Right atrium auricular region (tissue), 2 donors: ENCODE measurements at regions not wholly inside any gene's neighbourhood (a gene's known extent, or its start where the extent isn't known, plus 50 kb on each side); places are given as distances from the start of the nearest gene placed in this dataset.
"Not testable (repeated sequence)": the region's sequence is repeated elsewhere in the genome, so short reads cannot be mapped to it uniquely, and the experiment has no call there.

Experiments
- DNase-seq: peaks from one replicate; pipeline ENCODE4 v3.0.0-alpha.2; 2019; ENCODE audit warnings: low spot score
- H3K27ac ChIP-seq, 2 donors: fragments of 200-600 bp; sonication (generic); 1 replicate in 1 of 2; 2 replicates in 1 of 2; pipeline ENCODE4 v1.5.1; 2016 to 2019
- H3K27me3 ChIP-seq, 2 donors: fragments of 200-600 bp; sonication (generic); one replicate each; pipeline versions ENCODE4 v1.5.1 to v1.6.0; 2017 to 2019
- H3K36me3 ChIP-seq: fragments of 200-600 bp; sonication (generic); one replicate; pipeline ENCODE4 v1.5.1; 2016
- H3K4me1 ChIP-seq, 2 donors: fragments of 200-600 bp; sonication (generic); one replicate each; pipeline versions ENCODE4 v1.5.1 to v1.6.0; 2017 to 2019
- H3K4me3 ChIP-seq, 2 donors: fragments of 200-600 bp; sonication (generic); 1 replicate in 1 of 2; 2 replicates in 1 of 2; pipeline ENCODE4 v1.5.1; 2017 to 2019; ENCODE audit warnings: mild to moderate bottlenecking in 1 of 2, moderate library complexity in 1 of 2
- H3K9me3 ChIP-seq, 2 donors: fragments of 200-600 bp; sonication (generic); one replicate each; pipeline ENCODE4 v1.5.1; 2019
- CTCF ChIP-seq, 2 donors: fragments of 200-600 bp; sonication (generic); IDR thresholded peaks; one replicate each; pipeline ENCODE4 v1.5.1; 2019; ENCODE audit warnings: antibody characterized with exemption in 2 of 2

- H3K9me3 ChIP-seq, result no peaks in the 10 kb centered on the region
- H3K4me1 ChIP-seq, result no peaks in the 10 kb centered on the region
- no peaks in the 10 kb centered on the region for H3K36me3 ChIP-seq
- no peaks in the 10 kb centered on the region for H3K27me3 ChIP-seq
- H3K4me3 ChIP-seq, result no peak overlapping the region
- DNase-seq, result no peak
- H3K27ac ChIP-seq, result no peak overlapping the region
- TF ChIP-seq CTCF (IDR thresholded peaks at IDR 0.05), result no peak
Observed at GRCh38 chr9:19630760-19631159, 158.1 kb downstream of the SLC24A2 start.

GRCh38 chr9:19629488-19629887 lies 159.3 kb downstream of the SLC24A2 start:
- no peaks in the 10 kb centered on the region for H3K4me1 ChIP-seq
- no peak for DNase-seq
- H3K36me3 ChIP-seq, result no peaks in the 10 kb centered on the region
- H3K4me3 ChIP-seq, result no peak overlapping the region
- no peak overlapping the region for H3K27ac ChIP-seq
- H3K27me3 ChIP-seq, result no peaks in the 10 kb centered on the region
- H3K9me3 ChIP-seq, result no peaks in the 10 kb centered on the region
- no peak for TF ChIP-seq CTCF (IDR thresholded peaks at IDR 0.05)

GRCh38 chr9:19625426-19625825 lies 163.4 kb downstream of the SLC24A2 start:
- not testable (repeated sequence) for H3K4me1 ChIP-seq, H3K27me3 ChIP-seq, DNase-seq, H3K9me3 ChIP-seq, H3K36me3 ChIP-seq, H3K27ac ChIP-seq, H3K4me3 ChIP-seq

GRCh38 chr9:19624519-19624918 lies 164.3 kb downstream of the SLC24A2 start:
- no peak for TF ChIP-seq CTCF (IDR thresholded peaks at IDR 0.05)
- Histone ChIP-seq H3K27me3 (no peaks in the 10 kb centered on the region), H3K27ac (no peak overlapping the region), H3K36me3 (no peaks in the 10 kb centered on the region), H3K4me1 (no peaks in the 10 kb centered on the region), H3K4me3 (no peak overlapping the region), H3K9me3 (no peaks in the 10 kb centered on the region)
- no peak for DNase-seq

GRCh38 chr9:19623941-19624340 lies 164.9 kb downstream of the SLC24A2 start:
- no peak for TF ChIP-seq CTCF (IDR thresholded peaks at IDR 0.05)
- DNase-seq, result no peak

GRCh38 chr9:19620326-19620725 lies 168.5 kb downstream of the SLC24A2 start:
- Histone ChIP-seq H3K36me3 (no peaks in the 10 kb centered on the region), H3K9me3 (no peaks in the 10 kb centered on the region), H3K4me3 (no peak overlapping the region), H3K4me1 (no peaks in the 10 kb centered on the region), H3K27me3 (no peaks in the 10 kb centered on the region), H3K27ac (no peak overlapping the region)
- DNase-seq, result no peak
- no peak for TF ChIP-seq CTCF (IDR thresholded peaks at IDR 0.05)

More at GRCh38 chr9:19623941-19624340, 164.9 kb downstream of the SLC24A2 start:
- Histone ChIP-seq H3K27me3 (no peaks in the 10 kb centered on the region), H3K36me3 (no peaks in the 10 kb centered on the region), H3K9me3 (no peaks in the 10 kb centered on the region), H3K27ac (no peak overlapping the region), H3K4me3 (no peak overlapping the region), H3K4me1 (no peaks in the 10 kb centered on the region)
